Mesenchymal stem cell (in vitro differentiated cells and primary cell): ENCODE measurements at regions not wholly inside any gene's neighbourhood (a gene's known extent, or its start where the extent isn't known, plus 50 kb on each side); places are given as distances from the start of the nearest gene placed in this dataset.

ENCODE experiments used
- DNase-seq: peaks from one replicate; pipeline ENCODE4 v3.0.0-alpha.2; 2013
- H2AFZ ChIP-seq: one replicate; pipeline ENCODE4 v1.6.1; 2013; ENCODE audit warnings: low read depth, mild to moderate bottlenecking, control low read depth, inconsistent platforms, low read length, moderate library complexity
- H2AK5ac ChIP-seq: 2 replicates; pipeline ENCODE4 v1.6.1; 2013; ENCODE audit warnings: low read length, moderate library complexity, mild to moderate bottlenecking, inconsistent platforms; ENCODE audit not compliant: severe bottlenecking
- H2BK120ac ChIP-seq: one replicate; pipeline ENCODE4 v1.6.1; 2013; ENCODE audit warnings: low read depth, mild to moderate bottlenecking, inconsistent platforms, low read length, moderate library complexity
- H2BK12ac ChIP-seq, 2 experiments: one replicate each; pipeline ENCODE4 v1.6.1; 2013; ENCODE audit warnings: inconsistent platforms in 2 of 2, low read length in 2 of 2, mild to moderate bottlenecking in 2 of 2, moderate library complexity in 2 of 2, control low read depth in 1 of 2
- H2BK15ac ChIP-seq: one replicate; pipeline ENCODE4 v1.6.1; 2013; ENCODE audit warnings: mild to moderate bottlenecking, low read depth, inconsistent platforms; ENCODE audit not compliant: poor library complexity, severe bottlenecking
- H2BK5ac ChIP-seq: 2 replicates; pipeline ENCODE4 v1.6.1; 2013; ENCODE audit warnings: low read depth, mild to moderate bottlenecking, low read length, control low read depth, inconsistent platforms; ENCODE audit not compliant: poor library complexity, severe bottlenecking
- H3K14ac ChIP-seq, 2 experiments: one replicate each; pipeline ENCODE4 v1.6.1; 2013; ENCODE audit warnings: inconsistent platforms in 2 of 2, low read length in 2 of 2, control low read depth in 1 of 2, mild to moderate bottlenecking in 1 of 2, moderate library complexity in 1 of 2
- H3K18ac ChIP-seq, 2 experiments: one replicate each; pipeline ENCODE4 v1.6.1; 2013; ENCODE audit warnings: inconsistent platforms in 2 of 2, low read length in 2 of 2, control low read depth in 1 of 2, low read depth in 1 of 2, mild to moderate bottlenecking in 1 of 2
- H3K23ac ChIP-seq, 2 experiments: one replicate each; pipeline ENCODE4 v1.6.1; 2013; ENCODE audit warnings: inconsistent platforms in 2 of 2, low read length in 2 of 2, mild to moderate bottlenecking in 2 of 2, moderate library complexity in 2 of 2, control low read depth in 1 of 2
- H3K27ac ChIP-seq: 2 replicates; pipeline ENCODE4 v1.5.1; 2013; ENCODE audit warnings: mild to moderate bottlenecking, moderate library complexity, low read length, control low read depth, inconsistent platforms; ENCODE audit not compliant: poor library complexity, severe bottlenecking
- H3K27me3 ChIP-seq, 2 experiments: 2 replicates each; pipeline versions ENCODE4 v1.6.1 to v1.7.0; 2013; ENCODE audit warnings: low read length in 2 of 2, mild to moderate bottlenecking in 2 of 2, moderate library complexity in 2 of 2, control low read depth in 1 of 2, inconsistent platforms in 1 of 2; ENCODE audit not compliant: control insufficient read depth in 1 of 2, insufficient read depth in 1 of 2
- H3K36me3 ChIP-seq, 2 experiments: 2 replicates each; pipeline versions ENCODE4 v1.6.1 to v1.7.0; 2013; ENCODE audit warnings: low read length in 2 of 2, control low read depth in 1 of 2, inconsistent platforms in 1 of 2, low read depth in 1 of 2, mild to moderate bottlenecking in 1 of 2; ENCODE audit not compliant: insufficient read depth in 2 of 2, control insufficient read depth in 1 of 2
- H3K4ac ChIP-seq, 2 experiments: one replicate each; pipeline ENCODE4 v1.6.1; 2013; ENCODE audit warnings: inconsistent platforms in 2 of 2, low read length in 2 of 2, mild to moderate bottlenecking in 2 of 2, moderate library complexity in 2 of 2, control low read depth in 1 of 2, low read depth in 1 of 2
- H3K4me1 ChIP-seq: 2 replicates; pipeline ENCODE4 v1.6.1; 2013; ENCODE audit warnings: low read depth, low read length, control low read depth; ENCODE audit not compliant: control insufficient read depth, insufficient read depth
- H3K4me2 ChIP-seq: 2 replicates; pipeline ENCODE4 v1.6.1; 2013; ENCODE audit warnings: low read length, mild to moderate bottlenecking, inconsistent platforms; ENCODE audit not compliant: poor library complexity, severe bottlenecking
- H3K4me3 ChIP-seq, 2 experiments: 2 replicates each; pipeline versions ENCODE4 v1.5.1 to v1.7.0; 2013; ENCODE audit warnings: low read length in 2 of 2, mild to moderate bottlenecking in 2 of 2, control low read depth in 1 of 2, low read depth in 1 of 2; ENCODE audit not compliant: insufficient read depth in 1 of 2
- H3K79me1 ChIP-seq: replicated peaks from 2 replicates; pipeline ENCODE4 v1.6.1; 2013; ENCODE audit warnings: mild to moderate bottlenecking, control low read depth, low read length, inconsistent platforms; ENCODE audit not compliant: poor library complexity, severe bottlenecking
- H3K9ac ChIP-seq: 2 replicates; pipeline ENCODE4 v1.7.0; 2013; ENCODE audit warnings: mild to moderate bottlenecking, low read length, moderate library complexity
- H3K9me3 ChIP-seq: 2 replicates; pipeline ENCODE4 v1.7.0; 2013; ENCODE audit warnings: mild to moderate bottlenecking, low read length; ENCODE audit not compliant: control insufficient read depth
- H4K8ac ChIP-seq: one replicate; pipeline ENCODE4 v1.6.1; 2013; ENCODE audit warnings: inconsistent platforms, mild to moderate bottlenecking, low read length, moderate library complexity
- H4K91ac ChIP-seq: one replicate; pipeline ENCODE4 v1.6.1; 2013; ENCODE audit warnings: mild to moderate bottlenecking, low read length, inconsistent platforms
- WGBS: methylation state at CpG from one replicate; pipeline ENCODE4 v1.1.7; 2013; ENCODE audit warnings: mixed read lengths; 5-methylcytosine and 5-hydroxymethylcytosine counted together

GRCh38 chr13:44141725-44142539 is 231.7 kb upstream of the SERP2 start:
- Histone ChIP-seq H4K8ac (peak overlapping the region; percentile 66), H3K27ac (peak overlapping the region; percentile 89), H3K23ac (no peak overlapping the region), H2BK12ac (peak overlapping the region in 1 of 2 experiments; percentile 14), H2AFZ (no peak overlapping the region), H2BK5ac (no peak overlapping the region), H3K4me3 (peak overlapping the region; percentile 53 to 79), H3K9ac (peak overlapping the region; percentile 95), H3K4ac (peak overlapping the region in 1 of 2 experiments; percentile 37), H3K4me2 (peak overlapping the region; percentile 62), H2BK15ac (peak overlapping the region; percentile 16), H3K9me3 (no peaks in the 10 kb centered on the region), H3K27me3 (no peaks in the 10 kb centered on the region), H3K14ac (no peak overlapping the region), H3K36me3 (no peaks in the 10 kb centered on the region), H3K4me1 (peaks cover 6% of the 10 kb centered on the region), H3K79me1 (no peaks in the 10 kb centered on the region), H3K18ac (peak overlapping the region; percentile 74 to 89), H2BK120ac (no peak overlapping the region), H2AK5ac (no peak overlapping the region), H4K91ac (peak overlapping the region; percentile 87)
- 1% methylated on average over 64 of the region's 84 CpGs for WGBS
- DNase-seq, result peak; percentile 97

GRCh38 chr13:44142540-44142867 is 231.1 kb upstream of the SERP2 start:
- Histone ChIP-seq H2BK120ac (no peak overlapping the region), H3K4me2 (peak overlapping the region; percentile 62), H3K4ac (peak overlapping the region in 1 of 2 experiments; percentile 37), H2AFZ (no peak overlapping the region), H3K4me3 (peak overlapping the region in 1 of 2 experiments; percentile 79), H3K36me3 (no peaks in the 10 kb centered on the region), H2BK15ac (no peak overlapping the region), H4K8ac (peak overlapping the region; percentile 66), H3K18ac (peak overlapping the region in 1 of 2 experiments; percentile 68), H3K9me3 (no peaks in the 10 kb centered on the region), H3K4me1 (peaks cover 6% of the 10 kb centered on the region), H2AK5ac (no peak overlapping the region), H3K27ac (peak overlapping the region; percentile 72), H3K14ac (no peak overlapping the region), H3K27me3 (no peaks in the 10 kb centered on the region), H3K79me1 (no peaks in the 10 kb centered on the region), H2BK5ac (peak overlapping the region; percentile 52), H3K9ac (peak overlapping the region; percentile 94), H4K91ac (no peak overlapping the region), H2BK12ac (peak overlapping the region in 1 of 2 experiments; percentile 14), H3K23ac (no peak overlapping the region)
- DNase-seq, result no peak
- WGBS, result 13% methylated on average over 7 of the region's 7 CpGs

- Histone ChIP-seq H3K4me3 (peak overlapping the region in 1 of 2 experiments; percentile 79), H4K8ac (no peak overlapping the region), H2BK15ac (no peak overlapping the region), H2AK5ac (peak overlapping the region; percentile 51), H2BK5ac (no peak overlapping the region), H3K9me3 (no peaks in the 10 kb centered on the region), H3K4ac (no peak overlapping the region), H3K14ac (no peak overlapping the region), H3K27ac (peak overlapping the region; percentile 3), H3K18ac (no peak overlapping the region), H2BK120ac (no peak overlapping the region), H3K23ac (no peak overlapping the region), H3K4me2 (no peak overlapping the region), H3K9ac (peak overlapping the region; percentile 94), H3K27me3 (no peaks in the 10 kb centered on the region), H4K91ac (no peak overlapping the region), H2AFZ (no peak overlapping the region), H3K36me3 (no peaks in the 10 kb centered on the region), H3K4me1 (peaks cover 6% of the 10 kb centered on the region), H3K79me1 (no peaks in the 10 kb centered on the region), H2BK12ac (no peak overlapping the region)
- DNase-seq, result peak; percentile 47
- WGBS, result 40% methylated on average over 1 of the region's 4 CpGs
Measured at GRCh38 chr13:44142941-44143665, 230.5 kb upstream of the SERP2 start.

GRCh38 chr13:44146138-44146537 is 227.5 kb upstream of the SERP2 start:
- Histone ChIP-seq H2BK15ac (no peak overlapping the region), H3K9me3 (no peaks in the 10 kb centered on the region), H2BK120ac (no peak overlapping the region), H3K4me2 (no peak overlapping the region), H3K9ac (no peak overlapping the region), H3K27me3 (no peaks in the 10 kb centered on the region), H3K4me3 (no peak overlapping the region), H2BK5ac (no peak overlapping the region), H2AFZ (no peak overlapping the region), H3K18ac (no peak overlapping the region), H3K23ac (no peak overlapping the region), H3K27ac (no peak overlapping the region), H3K36me3 (no peaks in the 10 kb centered on the region), H4K8ac (no peak overlapping the region), H3K14ac (no peak overlapping the region), H3K79me1 (no peaks in the 10 kb centered on the region), H3K4me1 (peaks cover 9% of the 10 kb centered on the region), H2AK5ac (no peak overlapping the region), H4K91ac (no peak overlapping the region), H3K4ac (no peak overlapping the region), H2BK12ac (no peak overlapping the region)
- DNase-seq, result no peak
- 78% methylated on average over 1 of the region's 1 CpG for WGBS
